GM04503 (cell line): ENCODE measurements at regions not wholly inside any gene's neighbourhood (a gene's known extent, or its start where the extent isn't known, plus 50 kb on each side); places are given as distances from the start of the nearest gene placed in this dataset.

Experiments used
- DNase-seq: peaks from one replicate; pipeline ENCODE4 v3.0.0-alpha.2; 2012; ENCODE audit warnings: low read depth

GRCh38 chr2:176732780-176733179 is 463.5 kb downstream of the MTX2 start:
- no peak for DNase-seq

DNA sequence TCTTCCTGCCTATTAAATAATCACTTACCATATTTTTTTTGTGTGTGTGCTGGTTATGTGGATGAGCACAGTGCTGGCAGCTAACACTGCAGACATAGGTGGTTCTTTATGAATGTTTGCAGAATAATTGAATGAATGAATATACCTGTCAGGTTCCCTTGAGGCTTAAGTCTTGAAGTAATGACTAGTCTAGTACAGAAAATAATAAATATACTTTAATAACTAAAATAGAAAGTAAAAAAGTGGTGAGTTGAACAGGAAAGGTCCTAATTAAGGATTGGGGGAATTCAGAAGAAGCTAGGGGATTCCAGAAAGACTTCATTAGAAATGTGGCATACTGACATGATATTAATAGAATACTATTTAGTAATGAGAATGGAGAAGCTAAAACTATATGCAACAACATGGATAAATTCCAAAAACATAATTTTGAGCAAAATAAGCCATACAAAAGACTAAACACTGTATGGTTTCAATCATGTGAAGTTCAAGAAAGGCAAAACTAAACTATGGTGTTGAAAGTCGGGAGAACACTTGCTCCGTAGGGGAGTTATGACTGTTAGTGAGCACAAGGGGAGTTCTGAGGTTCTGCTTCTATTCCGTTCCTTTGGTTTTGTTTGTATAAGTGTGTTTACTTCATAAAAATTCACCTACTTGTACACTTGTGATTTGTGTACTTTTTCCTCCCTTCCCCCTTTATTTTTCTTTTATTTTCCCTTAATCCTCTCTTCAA is 464.6 kb downstream of the MTX2 start:
- DNase-seq, result no peak

- no peak for DNase-seq
Measured at GRCh38 chr2:176734868-176735267, 465.6 kb downstream of the MTX2 start.

DNA sequence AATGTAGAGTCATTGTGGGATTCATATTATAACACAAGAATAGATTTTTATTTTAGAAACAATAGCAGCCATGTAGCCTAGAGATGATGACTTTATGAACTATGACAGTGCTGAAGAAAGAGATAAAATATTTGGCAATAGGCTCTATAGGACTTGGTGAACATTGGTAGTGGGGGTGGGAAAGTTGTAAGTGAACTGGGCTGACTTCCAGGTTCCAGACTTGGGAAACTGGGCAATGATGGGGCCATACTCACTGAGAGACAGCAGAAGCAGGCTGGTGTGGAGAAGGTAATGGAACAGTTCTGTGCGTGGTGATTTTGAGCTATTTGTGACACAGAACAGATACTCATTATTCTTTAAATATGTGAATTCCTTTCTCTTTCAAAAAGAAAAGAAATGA is 470.3 kb upstream of the HNRNPA3 start:
- no peak for DNase-seq

DNA sequence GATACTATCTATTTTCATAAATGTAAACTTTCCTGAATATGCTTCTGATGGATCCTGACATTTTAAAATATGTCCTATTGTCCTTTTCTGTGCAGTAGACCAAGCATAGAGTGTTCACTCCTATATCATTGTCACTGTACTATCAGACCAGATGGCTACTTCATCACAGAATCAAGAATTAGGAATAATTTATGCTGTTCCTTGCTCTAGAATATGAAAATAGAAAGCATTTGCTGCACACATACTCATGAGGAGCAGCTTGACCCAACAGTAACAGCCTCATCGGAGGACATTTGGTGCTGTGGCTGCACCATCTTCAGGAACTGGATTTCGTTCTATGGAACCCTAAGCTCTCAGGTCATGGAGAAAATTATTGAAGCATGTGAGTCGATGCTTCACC is 468.9 kb upstream of the HNRNPA3 start:
- no peak for DNase-seq

DNA sequence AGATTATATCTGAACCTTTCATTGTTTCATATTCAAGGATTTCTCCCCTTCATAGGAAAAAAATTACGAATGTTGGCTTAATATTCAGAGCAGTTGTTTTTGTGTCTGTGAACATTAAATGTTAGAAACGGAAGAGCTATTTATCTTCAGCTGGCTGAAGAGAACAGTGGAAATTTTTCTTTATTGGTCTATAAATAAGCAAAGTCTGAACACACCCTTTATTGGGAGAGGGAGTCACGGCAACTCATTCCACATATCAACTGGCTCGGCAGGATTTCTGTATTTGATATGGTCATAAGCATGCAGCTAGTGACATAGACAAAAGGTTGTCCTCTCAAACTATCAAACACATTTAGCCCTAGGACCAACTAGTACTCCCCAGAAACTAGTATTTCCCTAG is 468.4 kb upstream of the HNRNPA3 start:
- no peak for DNase-seq

GRCh38 chr2:176745543-176746200 is 466.9 kb upstream of the HNRNPA3 start:
- DNase-seq, result no peak

DNA sequence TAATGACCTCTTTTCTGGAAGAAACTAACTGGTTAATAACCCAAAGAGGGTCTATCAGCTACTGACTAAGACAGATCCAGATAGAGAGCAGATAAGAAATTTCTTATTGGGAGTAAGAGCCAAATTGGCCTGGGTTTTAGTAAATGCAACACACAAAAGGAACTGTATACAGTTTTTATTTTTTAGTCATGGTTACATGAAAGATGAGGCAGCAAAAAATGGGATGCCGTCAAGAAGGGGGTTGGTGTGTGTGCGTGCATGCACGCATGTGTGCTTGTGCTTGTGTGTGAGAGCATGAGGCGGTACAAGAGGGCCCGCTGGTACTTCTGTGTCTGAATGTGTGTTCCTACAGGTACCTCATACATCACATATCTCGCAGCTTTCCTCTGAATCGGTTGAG is 466.2 kb upstream of the HNRNPA3 start:
- DNase-seq, result no peak

- no peak for DNase-seq
Measured at GRCh38 chr2:176747506-176747905, 465.1 kb upstream of the HNRNPA3 start.

DNA sequence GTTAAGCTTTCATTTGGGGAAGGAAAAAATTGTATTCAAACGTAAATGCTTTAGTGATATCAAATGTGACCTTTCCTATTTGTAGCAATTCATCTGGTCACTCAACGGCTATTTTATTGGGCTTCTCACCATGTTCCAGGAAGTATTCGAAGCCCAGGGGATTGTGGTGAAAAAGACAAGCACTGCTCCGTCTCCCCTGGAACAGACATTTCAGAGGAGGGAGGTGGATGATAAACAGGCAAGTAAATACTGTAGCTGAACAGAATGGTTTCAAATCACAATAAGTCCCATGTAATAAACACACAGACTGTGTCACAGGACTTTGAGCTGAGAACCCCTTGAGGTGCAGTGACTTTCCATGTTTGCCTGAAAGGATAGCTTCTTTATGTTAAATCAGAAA is 464.7 kb upstream of the HNRNPA3 start:
- no peak for DNase-seq

GRCh38 chr2:176748662-176749061 is 463.9 kb upstream of the HNRNPA3 start:
- no peak for DNase-seq

DNA sequence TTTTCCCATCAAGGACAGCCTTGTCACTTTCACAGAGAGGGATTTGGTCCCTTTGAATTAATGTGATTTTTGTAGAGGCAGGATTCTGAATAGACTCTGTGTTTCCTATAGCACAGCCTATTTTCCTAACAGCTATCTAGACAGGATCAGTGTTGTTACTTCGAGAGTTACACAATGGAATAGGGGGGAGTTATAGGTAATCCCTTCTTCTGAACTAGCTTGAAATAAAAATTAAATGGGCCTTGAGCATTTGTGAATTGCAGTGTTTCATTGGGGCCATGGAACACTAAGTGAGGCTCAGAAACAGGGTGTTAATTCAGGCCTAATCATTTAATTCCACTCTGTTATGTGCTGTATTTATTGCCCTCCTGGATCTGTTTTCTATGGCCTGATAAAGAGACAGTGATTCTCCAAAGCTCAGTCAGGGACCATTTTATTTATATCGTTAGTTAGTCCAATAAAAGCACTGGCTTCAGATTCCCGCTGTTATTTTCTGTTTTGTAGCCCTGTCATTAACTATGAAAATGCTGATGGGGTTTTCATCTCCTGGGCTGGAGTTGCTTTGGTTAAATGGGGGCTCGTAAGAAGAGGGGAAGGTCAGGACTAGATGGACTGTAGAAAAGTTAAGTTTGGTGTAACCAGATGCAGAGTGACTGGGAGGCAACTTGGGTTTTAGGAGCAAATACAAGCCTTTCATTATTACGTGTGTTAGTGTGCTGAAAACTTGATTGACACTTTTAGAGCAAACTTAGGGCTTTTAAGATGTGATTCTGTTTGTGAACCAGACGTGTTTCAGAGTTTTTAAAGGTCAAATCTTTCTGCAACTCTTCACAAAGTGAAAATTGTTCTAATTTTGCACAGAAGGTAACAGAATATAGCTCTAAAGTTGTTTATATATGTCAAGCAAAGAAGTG is 461.0 kb upstream of the HNRNPA3 start:
- DNase-seq, result no peak

- DNase-seq, result no peak
Measured at GRCh38 chr2:176752295-176752694, 460.3 kb upstream of the HNRNPA3 start.

- DNase-seq, result no peak
Measured at GRCh38 chr2:176753205-176753604, 459.4 kb upstream of the HNRNPA3 start.

DNA sequence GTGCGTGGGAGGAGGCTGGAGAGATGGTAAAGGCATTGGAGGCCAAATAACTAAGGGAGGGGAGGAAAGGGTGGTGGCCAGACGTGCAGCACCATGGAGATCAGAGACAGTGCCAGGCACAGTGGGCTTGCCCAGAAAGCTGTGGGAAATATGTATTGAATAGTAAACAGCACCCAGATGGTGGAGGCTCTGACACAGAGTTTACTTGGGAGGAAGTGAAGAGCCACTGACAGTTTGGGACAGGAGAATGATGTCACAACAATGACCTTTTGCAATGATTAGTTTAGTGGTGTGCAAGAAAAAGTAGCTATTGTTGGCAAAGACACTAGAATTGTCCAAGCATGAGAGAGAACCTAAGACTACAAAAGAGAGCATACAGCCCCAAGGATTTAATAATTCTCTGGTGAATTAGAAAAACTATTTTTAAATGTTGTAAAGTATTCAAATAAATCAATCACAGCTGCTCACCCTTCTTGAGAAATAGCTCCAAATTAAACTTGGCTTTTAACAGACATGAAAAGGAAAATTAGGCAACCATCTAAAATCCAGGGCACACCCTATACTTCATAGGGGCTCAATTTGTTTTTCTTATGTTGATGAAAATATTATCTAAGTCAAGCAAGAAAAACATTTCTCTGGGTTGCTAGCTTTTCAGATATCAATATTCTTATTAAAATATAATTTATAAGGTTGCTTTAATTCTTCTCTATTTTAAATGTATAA is 458.7 kb upstream of the HNRNPA3 start:
- DNase-seq, result peak; percentile 11

- no peak for DNase-seq
Measured at GRCh38 chr2:176755537-176756135, 457.0 kb upstream of the HNRNPA3 start.

DNA sequence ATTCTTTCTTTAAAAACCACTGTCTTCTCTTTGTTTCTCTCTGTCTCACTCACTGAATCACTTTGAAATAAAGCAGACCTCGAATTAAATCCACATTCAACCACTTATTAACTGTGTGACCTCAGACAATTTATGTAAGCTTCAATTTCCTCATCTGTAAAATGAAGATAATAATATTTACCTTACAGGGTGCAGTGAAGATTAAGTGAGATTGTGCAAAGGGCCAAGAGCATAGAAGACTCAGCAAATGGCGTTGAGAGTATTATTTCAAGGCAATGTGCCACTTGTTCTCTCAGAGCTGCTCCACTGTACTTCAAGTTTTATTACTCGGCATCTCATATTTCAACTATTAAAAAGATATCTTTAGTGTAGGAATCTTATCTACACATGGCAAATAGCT is 454.2 kb upstream of the HNRNPA3 start:
- no peak for DNase-seq

GRCh38 chr2:176760439-176760838 is 452.2 kb upstream of the HNRNPA3 start:
- DNase-seq, result no peak

GRCh38 chr2:176763130-176763529 is 449.5 kb upstream of the HNRNPA3 start:
- DNase-seq, result no peak

- no peak for DNase-seq
Measured at GRCh38 chr2:176763851-176764404, 448.7 kb upstream of the HNRNPA3 start.

- DNase-seq, result no peak
Measured at GRCh38 chr2:176764921-176765320, 447.7 kb upstream of the HNRNPA3 start.
